AG09309 (cell line): ENCODE measurements at regions not wholly inside any gene's neighbourhood (a gene's known extent, or its start where the extent isn't known, plus 50 kb on each side); places are given as distances from the start of the nearest gene placed in this dataset.

Experiments
- DNase-seq: peaks from one replicate; pipeline ENCODE4 v3.0.0-alpha.2; 2010; ENCODE audit warnings: low read depth
- H3K4me3 ChIP-seq: 2 replicates; pipeline ENCODE4 v1.5.1; 2011; ENCODE audit warnings: mild to moderate bottlenecking, low read depth, low read length, moderate library complexity; ENCODE audit not compliant: control insufficient read depth
- CTCF ChIP-seq: IDR thresholded peaks from 2 replicates; pipeline ENCODE4 v1.5.1; 2011; ENCODE audit warnings: mild to moderate bottlenecking, low read depth, low read length, inconsistent platforms; ENCODE audit not compliant: insufficient read depth, control insufficient read depth; ENCODE audit errors: missing control alignments

GRCh38 chr5:2015124-2015848 lies 132.6 kb upstream of the IRX4 start:
- no peak overlapping the region for H3K4me3 ChIP-seq
- DNase-seq, result no peak
- TF ChIP-seq CTCF, result no peak

- DNase-seq, result no peak
- H3K4me3 ChIP-seq, result no peak overlapping the region
- no peak for TF ChIP-seq CTCF
These were observed 131.4 kb upstream of the IRX4 start for GRCh38 chr5:2014058-2014610.

DNA sequence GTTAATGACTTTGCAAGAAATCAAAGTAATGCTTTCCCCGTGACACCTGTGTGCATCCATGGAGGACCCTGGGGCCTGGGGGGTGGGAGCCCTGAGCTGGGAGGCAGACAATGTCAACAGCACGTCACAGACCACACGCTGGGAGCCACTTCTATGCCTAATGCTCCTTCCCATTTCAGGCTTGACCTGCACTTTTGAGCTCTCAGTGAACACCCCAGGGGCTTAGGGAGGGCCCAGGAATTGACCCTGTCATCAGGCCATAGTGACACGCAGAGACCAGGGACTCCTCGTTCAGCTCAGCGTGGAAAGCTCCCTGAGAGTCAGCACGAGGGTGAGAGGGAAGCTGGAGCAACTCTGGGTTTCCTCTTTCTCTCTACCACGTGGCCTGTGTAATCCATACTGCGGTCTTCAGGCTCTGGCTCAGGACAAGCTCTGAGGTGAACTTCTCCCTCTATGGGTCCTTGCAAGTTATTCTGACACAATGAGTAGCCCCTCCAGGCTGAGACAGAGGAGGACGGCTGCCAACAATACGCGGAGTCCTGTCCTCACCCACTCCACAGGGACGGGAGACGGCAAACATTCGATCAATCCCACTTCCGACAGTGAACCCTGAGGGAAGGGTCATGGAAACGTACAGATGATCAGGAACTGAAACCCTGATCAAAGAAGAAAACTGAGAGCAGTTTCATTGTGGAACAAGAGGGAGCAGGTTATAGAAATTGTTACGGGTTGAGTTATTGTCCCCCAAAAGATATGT lies 130.8 kb upstream of the IRX4 start:
- DNase-seq, result no peak
- H3K4me3 ChIP-seq, result no peak overlapping the region
- no peak for TF ChIP-seq CTCF

DNA sequence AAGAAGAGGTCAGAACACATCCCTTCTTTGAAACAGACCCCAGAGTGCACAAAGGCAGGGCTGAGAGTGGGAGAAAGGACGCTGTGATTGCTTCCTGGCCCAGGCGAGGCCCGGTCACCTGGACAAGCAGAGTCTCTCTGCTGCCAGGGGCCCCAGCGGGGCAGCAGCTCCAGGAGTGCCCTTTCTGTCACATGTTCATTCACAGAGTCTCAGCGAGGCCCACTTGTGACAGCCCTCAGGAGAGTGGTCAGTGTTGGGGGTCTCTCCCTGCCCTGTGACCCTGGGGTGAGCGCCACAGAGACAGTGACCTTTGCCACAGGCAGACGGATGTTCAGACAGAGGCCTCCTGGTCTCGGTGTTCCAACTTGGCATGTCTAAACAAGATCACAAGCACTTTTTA lies 130.2 kb upstream of the IRX4 start:
- no peak for TF ChIP-seq CTCF
- no peak for DNase-seq
- H3K4me3 ChIP-seq, result no peak overlapping the region

DNA sequence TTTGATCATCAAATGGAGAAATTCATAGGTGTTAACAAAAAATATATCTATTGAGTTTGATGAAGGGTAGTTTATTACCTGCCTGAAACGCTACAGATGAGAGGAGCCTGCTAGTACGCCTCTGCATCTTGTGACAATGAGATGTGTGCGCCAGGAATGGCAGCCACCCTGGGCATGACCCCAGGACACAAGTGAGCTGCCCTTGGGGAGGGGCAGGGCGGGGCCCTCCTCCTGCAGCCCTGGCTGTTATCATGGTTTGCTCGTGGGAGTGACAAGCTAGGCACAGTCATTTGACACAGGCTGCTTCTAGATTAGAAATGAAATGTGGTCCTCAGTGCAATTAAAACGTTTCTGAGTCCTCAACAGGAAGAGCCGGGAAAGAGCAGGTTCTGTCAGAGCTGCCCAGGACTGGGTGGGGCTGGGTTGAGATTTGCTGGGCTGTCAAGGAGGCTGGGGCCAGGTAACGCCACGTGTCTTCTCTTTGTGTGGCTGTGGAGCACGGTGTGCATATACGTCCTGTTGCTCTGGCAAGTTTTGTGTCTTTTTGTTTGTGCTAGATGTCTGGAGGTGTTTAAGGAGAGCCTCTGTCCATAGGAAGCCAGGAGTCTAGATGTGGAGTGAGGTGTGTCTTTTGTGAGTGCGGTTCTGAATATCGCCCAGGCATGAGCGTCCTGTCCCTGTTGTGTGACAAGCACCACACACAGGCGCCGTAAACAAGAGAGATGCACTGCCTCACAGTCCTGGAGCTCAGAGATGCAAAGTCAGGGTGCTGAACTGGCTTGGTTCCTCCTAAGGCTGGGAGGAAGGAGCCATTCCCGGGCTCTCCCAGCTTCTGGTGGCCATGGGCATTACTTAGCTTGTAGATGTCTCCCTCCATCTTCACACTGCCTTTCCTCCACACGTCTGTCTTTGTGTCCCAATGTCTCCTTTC lies 129.0 kb upstream of the IRX4 start:
- DNase-seq, result no peak

More for the DNA sequence above, 129.0 kb upstream of the IRX4 start:
- no peak for TF ChIP-seq CTCF
- H3K4me3 ChIP-seq, result no peak overlapping the region
